DMS53 treated with DMSO at 0.1 percent for 48 hours (cell line): ENCODE measurements at regions not wholly inside any gene's neighbourhood (a gene's known extent, or its start where the extent isn't known, plus 50 kb on each side); places are given as distances from the start of the nearest gene placed in this dataset.
A peak's percentile ranks its signal among the peaks of the same experiment; 100 is the strongest.

Experiments used
- DNase-seq: peaks from one replicate; lab custom pipeline; 2025; ENCODE audit not compliant: unreplicated experiment; lab: John Stamatoyannopoulos, UW

DNA sequence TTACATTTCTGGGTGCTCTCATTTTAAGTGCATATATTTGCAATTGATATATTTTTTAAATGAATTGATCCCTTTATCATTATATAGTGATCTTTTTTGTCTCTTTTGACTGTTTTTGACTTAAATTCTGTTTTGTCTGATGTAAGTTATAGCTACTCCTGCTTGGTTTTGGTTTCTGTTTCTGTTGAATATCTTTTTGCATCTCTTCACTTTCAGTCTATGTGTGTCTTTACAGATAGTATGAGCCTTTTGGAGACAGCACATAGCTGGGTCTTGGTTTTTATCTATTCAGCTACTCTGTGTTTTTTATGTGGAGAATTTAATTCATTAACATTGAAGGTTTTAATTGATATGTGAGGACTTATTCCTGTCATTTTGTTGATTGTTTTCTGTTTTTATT is 311.3 kb downstream of the SPATA31D1 start:
- DNase-seq: no peak

DNA sequence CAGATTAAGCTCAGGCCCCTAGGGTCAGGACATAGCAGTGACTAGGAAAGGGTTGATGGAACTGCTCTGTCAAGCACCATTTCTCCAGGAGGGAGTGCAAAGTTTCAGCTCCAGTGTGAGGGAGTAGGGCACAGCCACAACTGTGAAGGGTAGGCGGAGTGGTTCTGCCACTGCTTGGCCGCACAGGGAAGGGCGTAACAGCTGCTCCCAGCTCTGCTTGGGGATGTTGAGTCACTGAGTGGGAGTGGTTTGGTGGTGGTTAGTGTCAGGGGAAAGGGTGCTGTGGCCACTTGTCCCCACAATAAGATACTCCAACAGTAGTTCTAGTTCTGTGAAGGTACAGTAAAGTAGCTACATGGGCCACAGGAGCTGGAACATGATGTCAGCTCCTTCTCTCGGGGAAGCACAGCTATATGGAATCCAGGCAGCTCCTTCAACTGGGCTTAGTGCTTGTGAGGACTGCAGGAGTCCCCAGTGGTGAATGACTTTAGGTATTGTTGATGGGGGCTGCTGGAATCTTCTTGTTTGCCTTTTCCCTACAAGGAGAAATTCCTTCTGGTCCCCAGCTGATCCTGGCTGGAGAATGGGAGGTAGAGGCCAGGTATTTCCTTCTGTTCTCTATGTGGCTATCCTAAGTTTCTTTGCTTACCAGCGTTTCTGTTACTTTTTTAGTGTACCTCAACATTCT is 314.5 kb downstream of the SPATA31D1 start:
- DNase-seq: no peak

DNA sequence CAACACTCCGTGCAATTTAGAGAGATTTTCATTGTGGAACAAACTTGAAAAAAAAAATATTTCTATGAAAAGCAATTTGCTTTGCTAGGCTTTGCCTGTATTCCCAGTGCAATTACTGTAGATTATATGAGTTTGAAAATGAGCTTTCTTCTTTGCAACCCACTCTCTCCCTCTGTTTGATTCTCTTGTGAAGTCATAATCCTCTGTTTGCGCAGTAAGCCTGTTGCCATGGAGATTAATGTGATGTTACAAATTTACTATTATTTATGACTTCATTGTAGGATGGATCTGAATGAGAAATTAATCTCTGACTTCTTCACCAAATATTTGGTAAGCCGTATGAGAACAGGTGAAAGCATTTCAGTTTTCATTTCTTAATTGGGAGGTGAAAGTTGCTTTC is 320.3 kb downstream of the SPATA31D1 start:
- no peak for DNase-seq

DNA sequence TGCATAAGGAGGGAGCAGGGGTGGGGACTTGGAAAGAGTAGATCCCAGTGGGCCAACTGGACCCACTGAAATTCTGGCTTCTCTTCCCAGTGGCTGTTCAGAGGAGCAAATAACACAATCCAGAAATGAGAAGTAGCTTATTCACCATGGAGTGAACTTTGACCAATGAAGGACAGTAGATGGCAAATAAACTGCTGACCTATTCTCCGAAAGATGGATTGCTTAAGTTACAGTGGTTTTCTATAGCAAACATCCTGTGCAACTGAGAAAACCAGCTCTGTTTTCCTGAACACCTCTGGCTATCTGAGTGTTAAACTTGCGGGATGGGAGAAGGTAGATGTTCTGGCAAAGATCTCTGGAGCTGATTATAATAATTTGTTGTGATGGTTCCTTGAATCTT is 325.1 kb downstream of the SPATA31D1 start:
- DNase-seq: no peak

DNA sequence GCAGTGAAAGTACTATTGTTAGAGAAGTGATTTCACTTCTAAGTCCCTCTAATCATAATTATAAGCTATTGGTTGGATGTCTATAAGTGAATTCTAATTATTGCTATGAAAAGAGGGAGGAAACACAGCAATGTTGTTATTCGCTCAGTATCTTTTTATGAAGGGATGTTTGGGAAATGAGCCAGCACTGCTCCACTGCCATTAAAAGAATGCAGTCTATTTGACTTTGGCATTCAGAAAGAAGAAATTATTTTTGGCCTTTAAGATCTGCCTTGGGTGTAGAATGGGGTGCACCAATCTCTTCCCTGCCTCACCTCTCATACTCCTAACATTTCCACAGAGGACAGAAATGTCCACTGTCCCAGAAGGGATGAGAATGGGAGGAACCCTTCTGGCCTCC is 332.0 kb downstream of the SPATA31D1 start:
- DNase-seq: no peak

DNA sequence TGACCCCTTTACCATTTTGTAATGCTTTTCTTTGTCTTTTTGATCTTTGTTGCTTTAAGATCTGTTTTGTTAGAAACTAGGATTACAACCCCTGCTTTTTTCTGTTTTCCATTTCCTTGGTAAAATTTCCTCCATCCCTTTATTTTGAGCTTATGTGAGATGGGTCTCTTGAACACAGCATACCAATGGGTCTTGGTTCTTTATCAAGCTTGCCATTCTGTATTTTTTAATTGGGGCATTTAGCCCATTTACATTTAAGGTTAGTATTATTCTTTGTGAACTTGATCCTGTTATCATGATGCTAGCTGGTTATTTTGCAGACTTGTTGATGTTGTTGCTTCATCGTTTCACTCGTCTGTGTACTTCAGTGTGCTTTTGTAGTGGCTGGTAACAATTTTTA is 337.3 kb downstream of the SPATA31D1 start:
- DNase-seq: no peak

DNA sequence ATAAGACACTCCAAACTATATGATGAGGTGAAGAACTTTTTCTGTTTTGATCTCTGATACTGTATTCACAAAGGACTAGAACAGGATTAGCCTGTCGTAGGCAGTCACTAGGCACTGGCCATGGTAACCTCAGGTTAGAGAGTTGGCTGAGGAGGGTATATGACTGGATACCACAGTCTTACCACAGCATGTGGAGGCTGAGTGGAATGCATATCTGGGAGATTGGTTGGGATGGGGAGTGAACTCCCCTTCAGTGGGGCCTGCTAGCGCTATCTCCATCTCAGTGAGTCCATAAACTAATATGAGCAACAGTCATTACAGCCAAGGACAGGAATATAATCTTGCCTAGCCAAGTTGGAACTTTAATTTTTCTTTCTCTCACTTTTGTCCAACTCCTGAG is 339.1 kb downstream of the SPATA31D1 start:
- no peak for DNase-seq

DNA sequence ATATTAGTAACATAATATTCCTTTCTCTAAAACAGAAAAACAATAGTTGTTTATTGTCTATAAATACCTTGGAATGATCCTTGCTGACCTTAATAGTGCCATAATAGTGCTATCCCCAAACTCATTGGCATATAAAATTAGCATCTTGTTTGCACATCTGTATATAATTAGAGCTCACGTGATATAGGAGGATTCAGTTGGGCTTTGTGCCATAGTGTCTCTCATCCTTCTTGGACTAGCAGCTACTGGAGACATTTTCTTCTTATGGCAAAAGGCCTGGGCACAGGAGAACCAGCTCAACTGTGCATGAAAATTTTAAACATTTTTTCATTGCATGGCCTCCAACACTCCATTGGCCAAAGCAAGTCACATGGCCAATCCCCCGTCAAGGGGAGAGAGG is 342.5 kb downstream of the SPATA31D1 start:
- DNase-seq: no peak

DNA sequence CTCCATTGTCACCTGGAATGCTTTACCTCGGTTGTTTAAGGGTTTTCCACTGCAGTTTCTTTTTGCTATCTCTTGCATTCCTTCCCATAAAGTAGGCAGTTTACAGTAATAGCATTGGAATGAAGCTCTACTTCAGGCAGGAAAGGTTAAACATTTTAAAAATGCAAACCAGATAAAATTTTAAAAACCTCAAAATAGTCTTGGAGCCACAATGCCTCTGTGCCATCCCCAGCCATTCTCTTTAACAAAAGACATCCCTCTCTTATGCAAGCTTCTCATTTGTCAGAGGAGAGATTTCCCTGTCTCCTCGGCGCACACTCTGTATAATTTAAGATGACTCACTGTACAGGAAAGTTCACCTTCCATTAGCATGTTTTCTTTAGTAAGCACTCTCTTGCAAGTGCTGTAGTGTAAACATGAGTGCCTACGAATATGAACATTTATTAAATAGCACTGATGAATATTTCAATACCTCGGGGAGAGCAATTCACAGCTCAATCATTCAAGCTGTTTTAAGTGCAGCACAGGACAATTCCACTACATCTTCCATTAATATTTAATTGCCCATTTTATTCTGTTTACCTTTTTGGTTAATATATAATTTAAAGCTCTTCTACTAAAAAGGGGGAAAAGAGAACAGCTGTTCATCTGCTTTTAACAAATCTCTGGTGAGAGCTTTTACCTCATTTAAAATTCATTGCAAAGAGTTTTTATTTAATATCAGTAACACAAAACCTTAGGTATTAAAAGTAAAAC is 343.6 kb downstream of the SPATA31D1 start:
- DNase-seq: peak; percentile 59

DNA sequence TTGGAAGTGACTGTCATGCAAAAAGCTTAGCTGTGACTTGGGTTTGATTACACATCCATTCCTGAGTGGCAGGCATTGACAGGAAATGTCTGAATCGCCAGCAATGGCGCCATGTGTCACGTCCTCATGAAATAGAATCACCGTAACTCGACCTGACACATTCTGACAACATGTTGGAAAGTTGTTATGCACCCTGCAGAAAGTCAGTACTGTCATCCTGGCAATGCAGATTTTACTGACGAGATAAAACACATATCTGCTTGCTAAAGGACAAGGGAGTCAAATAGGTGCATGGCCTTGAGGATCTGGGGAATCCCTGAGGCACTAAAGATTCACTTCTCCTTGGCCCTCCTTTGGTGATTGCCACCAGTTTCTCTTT is 344.2 kb downstream of the SPATA31D1 start:
- no peak for DNase-seq

DNA sequence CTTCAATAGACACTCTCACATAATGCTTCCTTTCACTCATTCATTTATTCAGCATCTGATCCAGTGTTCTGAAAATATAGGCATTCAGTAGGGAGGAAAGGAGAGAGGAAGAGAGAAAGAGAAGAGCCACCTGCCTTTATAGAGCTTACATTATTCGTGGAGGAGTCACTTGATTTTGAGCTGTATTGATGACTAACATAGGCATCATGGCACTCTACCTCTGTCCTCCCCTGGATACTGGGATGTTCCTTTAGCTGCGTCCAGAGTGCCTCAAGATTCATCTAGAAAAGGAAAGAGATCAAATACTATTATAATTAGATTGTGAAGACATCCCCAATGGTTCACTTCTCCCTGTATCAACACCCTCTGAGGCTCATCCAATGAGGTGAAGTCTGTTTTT is 345.1 kb downstream of the SPATA31D1 start:
- DNase-seq: no peak

DNA sequence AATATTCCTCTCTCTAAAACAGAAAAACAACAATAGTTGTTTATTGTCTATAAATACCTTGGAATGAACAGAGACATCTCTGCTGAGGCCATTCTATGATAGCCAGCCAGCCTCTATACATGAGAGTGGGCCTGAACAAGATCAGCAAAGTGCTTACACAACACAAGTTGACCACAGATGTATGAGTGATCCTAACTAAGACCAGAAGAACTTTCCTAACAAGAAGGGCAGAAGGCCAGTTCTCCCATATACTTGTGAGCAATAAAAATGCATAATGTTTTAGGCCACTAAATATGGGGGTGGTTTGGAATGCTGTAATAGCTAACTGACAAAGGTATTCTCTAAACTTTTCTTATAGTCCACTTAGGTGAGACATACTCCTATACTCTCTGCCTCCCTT is 345.7 kb downstream of the SPATA31D1 start:
- DNase-seq: no peak

DNA sequence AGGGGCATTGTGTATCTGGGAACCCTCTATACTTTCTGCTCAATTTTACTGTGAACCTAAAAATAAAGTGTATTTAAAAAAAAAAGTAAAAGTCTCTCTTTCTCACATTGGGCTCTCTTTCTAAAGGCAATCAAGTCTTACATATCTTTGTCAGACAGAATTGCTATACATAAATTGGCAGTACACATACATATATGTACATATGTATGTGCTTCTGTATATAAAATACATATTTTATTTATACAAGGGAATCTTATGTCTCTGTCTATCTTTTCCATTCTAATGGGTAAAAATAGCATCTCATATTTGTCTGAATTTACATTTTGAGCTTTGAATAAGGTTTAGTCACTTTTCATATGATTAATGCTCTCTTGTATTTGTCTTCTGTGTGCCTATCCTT is 348.8 kb downstream of the SPATA31D1 start:
- no peak for DNase-seq

DNA sequence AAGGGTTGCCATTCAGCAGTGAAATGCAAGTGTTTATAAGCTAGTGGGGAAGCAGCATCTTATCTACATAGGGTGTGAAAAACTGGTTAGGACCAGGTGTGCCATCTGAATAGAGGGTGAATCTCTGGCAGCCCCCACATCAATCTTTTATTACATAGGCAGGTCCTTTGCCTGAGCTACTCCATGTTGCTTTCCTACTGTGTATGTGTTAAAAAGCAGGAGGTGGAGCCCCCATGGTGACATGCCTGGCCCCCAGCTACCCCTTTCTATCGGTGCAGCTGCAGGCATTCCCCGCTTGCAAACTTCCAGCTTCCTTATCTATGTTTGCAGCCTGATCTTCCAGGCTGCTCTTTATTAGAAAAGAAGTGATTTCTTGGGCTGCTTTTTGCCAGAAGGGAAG is 353.5 kb downstream of the SPATA31D1 start:
- no peak for DNase-seq

DNA sequence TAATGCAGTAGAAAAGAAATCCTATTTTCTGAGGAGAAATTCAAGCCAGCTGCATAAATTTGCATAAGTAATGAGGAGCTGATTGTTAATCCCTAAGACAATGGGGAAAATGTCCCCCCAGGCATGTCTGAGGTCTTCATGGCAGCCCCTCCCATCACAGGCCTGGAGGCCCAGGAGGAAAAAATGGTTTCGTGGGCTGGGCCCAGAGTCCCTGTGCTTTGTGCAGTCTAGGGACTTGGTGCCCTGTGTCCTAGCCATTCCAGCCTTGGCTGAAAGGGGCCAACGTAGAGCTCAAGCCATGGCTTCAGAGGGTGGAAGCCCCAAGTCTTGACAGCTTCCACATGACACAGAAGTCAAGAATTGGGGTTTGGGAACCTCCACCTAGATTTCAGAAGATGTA is 357.5 kb downstream of the SPATA31D1 start:
- DNase-seq: no peak

DNA sequence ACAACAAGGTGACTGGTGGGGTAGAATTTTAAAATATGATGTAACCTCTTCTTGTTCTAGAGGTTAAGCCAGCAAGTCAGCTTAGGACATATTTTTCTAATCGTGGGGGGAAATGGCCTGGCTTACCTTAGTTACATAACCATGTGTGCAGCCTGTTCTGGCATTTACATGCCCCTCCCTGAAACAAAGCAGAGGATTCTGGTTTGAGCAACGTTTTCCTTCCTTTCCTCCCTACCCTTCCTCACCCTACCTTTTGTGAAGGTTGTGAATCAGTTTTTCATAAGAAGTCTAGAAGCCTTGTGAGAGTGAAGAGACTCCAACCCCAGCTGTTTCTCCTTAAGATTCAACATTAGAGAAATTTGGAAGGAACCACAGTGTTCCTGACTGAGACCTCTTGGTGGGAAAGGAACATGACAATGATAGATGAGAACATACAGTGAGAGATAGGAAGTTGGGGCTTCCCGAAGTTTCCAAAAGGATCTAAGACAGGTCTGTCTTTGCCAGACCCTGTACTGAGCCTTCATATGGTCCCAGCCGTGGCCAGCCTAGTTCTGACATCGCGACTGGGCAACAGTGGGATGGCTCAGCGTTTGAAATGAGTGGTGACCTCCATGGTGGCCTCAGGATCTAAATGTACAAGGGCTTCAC is 365.2 kb downstream of the SPATA31D1 start:
- no peak for DNase-seq

DNA sequence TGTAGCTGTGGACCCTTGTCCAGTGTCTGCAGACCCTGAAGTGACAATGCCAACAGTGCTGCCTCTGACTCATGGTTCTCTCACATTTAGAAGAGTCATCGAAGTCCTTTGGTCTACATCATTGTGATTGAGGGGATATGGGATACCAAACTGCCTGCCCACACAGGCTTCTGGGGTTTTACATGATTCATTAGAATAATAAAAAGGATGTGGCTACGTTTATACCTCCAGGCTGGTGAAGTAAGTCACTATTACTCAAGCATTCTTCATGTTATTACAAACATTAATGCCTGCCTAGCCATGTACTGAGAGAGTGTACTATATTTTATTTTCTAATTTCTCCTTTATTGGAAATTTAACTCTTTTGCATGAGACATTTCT is 365.7 kb downstream of the SPATA31D1 start:
- DNase-seq: no peak

DNA sequence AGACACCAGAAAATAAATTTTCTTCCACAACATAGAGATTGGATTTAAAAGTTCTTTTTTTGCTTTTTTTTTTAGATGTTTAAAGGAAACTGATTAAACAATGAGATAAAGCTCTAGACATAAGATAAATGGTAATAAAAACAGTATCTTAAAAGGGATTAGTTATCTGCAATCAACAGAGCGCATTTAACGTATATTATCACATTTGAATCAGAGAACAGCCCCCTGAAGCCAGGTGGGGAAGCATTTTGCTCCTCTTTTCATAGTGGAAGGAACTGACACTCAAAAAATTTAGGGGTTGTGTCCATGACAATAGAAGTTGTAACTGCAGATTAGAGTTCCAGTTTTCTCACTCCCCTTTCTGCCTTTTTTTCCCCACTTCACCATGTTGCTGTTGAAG is 367.6 kb downstream of the SPATA31D1 start:
- no peak for DNase-seq

DNA sequence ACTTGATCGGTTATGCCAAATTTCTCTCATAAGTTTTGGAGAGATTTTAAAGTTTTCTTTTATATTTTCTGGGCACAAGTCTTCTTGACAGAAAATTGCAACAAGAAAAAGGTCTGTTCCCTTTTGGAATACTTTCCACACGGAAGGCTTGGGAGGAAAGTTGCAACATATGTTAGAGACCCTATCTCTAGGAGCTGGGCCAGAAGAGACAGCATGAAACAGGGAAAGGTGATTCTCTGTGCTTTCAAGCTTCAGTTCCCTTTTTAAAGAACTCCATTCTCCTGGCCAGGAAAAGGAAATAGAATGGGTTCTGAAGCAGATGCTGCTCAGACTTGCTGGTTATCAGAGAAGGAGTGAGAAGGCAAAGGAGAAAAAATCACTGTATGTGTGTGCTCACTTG is 368.3 kb downstream of the SPATA31D1 start:
- DNase-seq: no peak

DNA sequence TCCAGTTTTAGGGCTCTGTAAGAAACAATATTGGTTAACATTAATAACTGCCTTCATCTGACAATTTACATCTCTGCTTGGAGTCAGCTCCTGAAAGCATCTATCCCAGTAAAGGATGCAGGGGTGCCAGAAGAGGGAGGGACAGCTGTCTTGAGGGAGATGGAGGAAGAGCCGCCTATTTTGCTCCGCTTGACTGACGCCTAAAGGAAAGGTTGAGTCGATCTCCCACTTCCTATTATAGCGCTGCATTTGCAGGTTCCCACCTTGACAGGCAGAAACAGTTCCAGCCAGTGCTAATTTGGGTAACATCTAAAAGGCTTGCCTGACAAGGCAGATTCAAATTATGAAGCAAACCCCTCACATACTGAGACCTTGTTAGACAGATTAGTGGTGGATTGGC is 374.6 kb downstream of the SPATA31D1 start:
- DNase-seq: no peak

DNA sequence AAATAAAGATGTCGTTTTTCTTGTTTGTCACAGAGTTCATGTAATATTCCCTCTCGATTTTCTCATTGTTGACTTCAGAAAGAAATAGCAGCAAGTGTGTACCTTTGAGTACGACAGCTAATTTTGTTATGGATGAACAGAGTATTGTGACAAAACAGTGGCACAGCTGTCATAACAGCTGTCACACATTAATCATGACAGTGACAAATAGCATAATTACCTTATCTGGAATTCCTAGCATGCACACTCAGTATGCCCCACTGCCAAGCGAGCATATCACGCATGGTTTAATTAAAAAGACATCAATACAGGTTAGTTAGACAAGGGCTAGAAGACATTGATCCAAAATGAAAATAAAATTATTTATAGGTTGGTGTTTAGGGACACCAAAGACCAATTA is 375.1 kb downstream of the SPATA31D1 start:
- no peak for DNase-seq

DNA sequence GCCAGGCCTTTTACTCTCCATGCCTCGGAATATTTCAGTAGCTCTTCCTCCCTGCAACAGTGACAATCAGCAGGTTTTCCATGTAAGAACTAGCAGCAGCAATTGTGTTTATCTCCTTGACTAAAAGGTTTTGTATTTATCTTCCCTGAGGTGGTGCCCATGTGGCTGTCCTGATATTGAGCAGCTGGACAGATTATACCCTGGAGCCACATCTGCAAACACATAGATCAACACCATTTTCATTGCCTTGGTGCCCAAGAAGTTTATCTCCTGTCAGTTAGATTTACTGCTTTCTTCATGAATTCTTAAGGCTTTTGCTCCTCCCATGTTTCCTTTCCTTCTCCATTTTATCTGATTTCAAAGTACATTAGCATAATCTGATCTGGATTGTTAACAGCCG is 378.4 kb downstream of the SPATA31D1 start:
- DNase-seq: no peak
